Kidney capillary endothelial cell (primary cell): ENCODE measurements at regions not wholly inside any gene's neighbourhood (a gene's known extent, or its start where the extent isn't known, plus 50 kb on each side); places are given as distances from the start of the nearest gene placed in this dataset.
A peak's percentile ranks its signal among the peaks of the same experiment; 100 is the strongest.
"Not testable (repeated sequence)": the region's sequence is repeated elsewhere in the genome, so short reads cannot be mapped to it uniquely, and the experiment has no call there.

Experiments used
- DNase-seq: peaks from one replicate; pipeline ENCODE4 v3.0.0-alpha.2; 2018; ENCODE audit warnings: low spot score

DNA sequence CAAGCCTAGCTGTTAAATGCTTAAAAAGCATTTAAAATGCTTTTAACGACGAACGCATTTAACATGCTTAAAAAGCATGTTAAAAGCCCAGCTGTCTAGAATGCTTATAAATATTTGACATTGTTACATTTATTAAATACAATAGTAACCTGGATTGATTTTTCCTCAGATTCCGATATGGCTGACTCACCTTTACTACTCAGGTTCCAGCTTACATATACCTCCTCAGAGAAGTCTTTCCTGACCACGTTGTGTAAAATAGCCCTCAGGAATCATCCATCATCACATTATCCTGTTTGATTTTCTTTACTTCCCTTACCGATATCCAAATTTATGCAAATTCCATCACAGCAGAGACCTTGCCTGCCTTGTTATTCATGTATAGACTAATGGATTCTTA lies 51.4 kb downstream of the SLC41A2 start:
- no peak for DNase-seq

DNA sequence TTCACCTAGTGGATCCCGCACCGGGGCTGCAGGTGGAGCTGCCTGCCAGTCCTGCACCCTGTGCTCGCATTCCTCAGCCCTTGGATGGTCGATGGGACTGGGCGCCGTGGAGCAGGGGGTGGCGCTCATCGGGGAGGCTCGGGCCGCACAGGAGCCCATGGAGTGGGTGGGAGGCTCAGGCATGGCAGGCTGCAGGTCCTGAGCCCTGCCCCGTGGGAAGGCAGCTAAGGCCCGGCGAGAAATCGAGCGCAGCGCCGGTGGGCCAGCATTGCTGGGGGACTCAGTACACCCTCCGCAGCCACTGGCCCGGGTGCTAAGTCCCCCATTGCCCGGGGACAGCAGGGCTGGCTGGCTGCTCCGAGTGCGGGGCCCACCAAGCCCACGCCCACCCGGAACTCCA lies 52.6 kb downstream of the SLC41A2 start:
- not testable (repeated sequence) for DNase-seq

DNA sequence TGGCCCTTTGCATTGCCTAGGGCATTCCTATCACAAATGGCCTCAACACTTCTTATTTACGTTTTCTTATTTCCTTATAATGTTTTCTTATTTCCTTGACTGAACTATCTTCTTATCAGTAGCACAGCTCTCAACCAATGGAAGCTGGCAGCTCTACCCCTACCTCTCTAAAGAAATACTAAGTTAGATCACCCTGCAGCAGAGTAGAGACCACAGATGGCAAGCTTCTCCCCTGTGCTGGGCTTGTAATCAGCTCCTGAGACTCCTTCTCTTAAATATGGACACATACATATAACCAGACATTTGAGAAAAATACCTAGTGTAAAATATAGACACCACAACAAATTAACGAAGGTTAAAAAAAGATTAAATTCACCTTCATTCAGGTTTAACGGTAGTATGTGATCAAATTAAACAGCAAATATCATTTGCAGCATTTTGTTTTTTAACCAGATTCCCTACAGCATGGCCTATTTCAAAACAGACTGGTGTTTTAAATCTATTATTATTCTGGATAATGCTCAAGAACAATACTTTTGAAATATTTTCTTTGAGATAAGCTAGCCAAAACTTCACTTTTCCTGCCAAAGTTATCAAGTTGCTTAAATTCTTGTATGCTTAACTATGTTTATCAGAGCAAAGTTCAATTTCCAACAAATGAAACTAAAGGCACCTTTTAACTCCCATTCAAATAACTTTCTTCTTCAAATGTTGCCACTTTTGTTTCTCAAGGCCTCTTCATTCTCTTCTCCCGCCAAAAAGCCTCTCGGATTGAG lies 54.3 kb downstream of the SLC41A2 start:
- no peak for DNase-seq

DNA sequence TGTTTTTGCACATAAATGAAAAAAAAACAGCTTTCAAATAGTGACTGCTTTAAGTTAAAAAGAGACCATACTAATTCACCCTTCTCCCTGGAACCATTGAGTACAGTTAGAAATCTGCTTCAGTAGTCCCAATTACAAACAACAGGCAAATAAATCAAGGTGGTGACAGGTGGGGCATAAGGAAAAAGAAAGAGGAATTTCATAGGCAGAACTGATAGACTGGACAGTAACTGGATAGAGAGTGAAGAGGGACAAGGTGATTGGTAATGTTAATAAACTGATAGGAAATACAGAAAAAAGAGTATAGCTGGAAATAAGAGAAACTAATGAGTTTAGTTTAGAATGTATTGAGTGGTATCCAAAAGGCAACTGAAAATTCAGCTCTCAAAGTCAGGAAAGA lies 56.0 kb downstream of the SLC41A2 start:
- no peak for DNase-seq

DNA sequence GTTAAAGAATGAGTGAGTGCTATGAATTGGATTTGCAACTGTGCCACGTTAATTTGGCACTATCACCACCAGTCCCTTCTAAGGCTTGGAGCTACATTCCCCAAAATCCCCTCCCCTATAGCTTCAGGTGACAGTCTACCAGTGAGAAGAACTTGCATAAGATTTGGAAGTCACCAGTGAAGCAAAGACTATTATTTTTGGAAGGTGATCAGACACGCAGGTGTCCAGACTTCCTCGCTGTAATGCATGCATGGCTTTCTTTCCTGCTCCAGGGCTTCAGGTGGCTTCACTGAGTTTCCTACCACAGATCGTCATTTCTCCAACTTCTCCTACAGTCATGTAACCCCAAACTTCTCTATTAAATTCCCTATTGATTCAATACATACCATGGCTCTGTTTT lies 61.4 kb downstream of the SLC41A2 start:
- no peak for DNase-seq

DNA sequence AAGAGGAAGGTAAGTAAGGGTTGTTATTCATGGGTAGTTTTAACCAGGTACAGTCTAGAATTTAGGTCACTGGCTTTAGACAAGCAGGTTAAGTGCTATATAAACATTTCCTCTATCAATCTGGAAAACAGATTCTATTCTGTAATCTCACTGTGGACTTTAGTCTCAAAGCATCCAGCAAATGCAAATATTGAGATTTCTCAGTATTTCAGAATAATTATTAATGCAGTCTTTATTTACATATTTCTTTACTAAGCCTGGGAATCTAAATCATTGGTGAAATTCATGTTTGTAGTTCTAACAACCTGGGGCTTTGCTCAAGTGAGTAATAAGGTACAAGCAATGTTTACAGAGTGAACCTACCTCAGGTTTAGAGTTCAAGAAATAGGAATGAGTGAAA lies 61.9 kb downstream of the SLC41A2 start:
- no peak for DNase-seq

DNA sequence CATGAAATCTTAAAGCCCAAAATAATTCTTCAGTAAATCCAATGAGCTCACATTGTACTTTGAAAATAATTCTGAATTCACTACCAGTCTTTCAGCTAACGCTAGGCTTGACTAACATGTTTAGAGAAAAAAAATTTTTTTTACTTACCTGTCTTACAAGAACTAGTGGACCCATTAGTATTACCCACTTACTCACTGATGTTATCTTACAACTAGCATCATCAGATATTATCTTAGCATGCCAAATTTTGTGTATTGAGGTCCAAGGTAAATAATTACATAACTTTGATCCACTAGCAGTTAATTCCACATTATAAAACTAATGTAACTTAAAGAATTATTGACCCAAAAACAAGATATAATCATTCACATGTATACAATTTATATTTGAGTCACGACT lies 62.7 kb downstream of the SLC41A2 start:
- DNase-seq, result no peak

DNA sequence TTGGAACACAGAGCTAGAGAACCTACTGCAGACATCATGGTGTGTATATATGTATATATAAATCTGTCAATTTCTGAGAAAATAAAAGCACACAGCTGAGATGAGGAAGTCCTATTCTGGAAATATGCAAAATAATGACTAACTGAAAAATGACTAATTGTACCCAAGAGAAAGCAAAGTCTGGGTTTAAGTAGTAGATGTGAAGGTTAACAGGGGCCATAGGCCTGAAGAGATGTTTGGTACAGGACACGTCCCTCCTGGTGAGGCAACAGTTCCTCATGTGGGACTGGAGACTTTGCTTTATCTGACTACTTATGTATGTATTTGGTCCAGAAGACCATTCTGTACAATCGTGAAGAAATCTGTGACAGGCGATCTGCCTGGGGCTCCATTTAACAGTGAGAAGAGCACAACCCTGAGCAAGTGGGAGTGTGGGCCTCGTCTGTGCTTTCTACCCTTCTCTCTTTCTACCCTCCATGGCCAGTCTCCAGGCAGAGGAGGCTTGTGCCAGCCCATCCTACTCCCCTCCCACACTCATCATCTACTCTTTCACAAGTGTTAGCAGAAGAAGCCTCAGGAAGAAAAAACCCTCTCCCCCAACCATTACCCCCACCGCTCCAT lies 67.5 kb downstream of the SLC41A2 start:
- no peak for DNase-seq

DNA sequence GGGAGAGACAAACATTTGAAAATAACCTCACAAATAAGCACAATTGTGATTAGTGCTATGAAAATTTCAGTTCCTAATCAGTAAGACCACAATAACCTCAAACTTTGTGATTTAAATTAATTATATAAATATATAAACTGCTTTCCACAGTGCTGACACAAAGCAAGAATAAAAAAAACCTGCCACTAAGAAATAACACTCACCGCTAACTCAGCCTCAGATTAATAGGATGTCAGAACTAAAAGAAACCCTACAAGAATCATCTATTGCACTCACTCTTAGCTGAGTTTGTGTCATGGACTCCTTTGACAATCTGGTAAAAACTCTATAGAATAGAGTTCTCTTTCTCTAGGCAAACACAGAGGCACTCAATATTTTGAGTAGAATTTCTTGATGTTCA lies 68.4 kb downstream of the SLC41A2 start:
- DNase-seq, result no peak

DNA sequence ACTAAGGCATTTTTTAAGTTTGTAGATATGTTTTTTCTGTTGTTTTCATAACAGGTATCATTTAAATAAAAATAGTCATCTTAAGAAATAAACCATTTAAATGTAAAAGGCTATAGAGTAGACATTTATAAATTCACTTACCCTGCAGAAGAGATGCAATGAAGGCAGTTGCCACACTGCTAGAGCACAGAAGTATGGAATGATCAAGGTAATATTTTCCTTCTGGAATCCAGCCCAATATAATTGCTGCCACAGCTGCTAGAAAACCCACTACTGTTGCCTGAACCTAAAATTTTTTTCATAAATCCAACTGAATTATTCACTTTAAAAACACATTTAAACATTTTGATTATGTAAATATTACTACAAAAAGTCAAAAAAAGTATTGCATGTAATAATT lies 69.2 kb downstream of the SLC41A2 start:
- DNase-seq, result no peak

DNA sequence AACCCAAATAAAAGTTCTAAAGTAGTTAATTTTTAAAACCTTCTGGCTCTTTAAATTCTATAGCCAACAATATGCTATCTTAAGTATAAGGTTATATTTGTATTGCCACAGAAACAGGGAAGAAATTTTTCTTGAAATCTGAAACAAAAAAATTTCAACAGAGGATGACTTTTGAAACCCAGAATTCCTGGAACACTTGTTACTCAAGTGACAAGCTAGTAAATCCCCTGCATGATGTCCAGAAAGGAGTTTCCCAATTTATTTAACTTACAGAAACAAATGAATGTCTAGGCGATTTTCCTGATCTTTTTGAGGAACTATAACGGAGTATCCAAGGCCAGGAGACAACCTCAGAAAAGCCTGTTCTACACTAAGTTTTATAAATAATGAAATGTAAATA lies 69.6 kb downstream of the SLC41A2 start:
- DNase-seq, result no peak

DNA sequence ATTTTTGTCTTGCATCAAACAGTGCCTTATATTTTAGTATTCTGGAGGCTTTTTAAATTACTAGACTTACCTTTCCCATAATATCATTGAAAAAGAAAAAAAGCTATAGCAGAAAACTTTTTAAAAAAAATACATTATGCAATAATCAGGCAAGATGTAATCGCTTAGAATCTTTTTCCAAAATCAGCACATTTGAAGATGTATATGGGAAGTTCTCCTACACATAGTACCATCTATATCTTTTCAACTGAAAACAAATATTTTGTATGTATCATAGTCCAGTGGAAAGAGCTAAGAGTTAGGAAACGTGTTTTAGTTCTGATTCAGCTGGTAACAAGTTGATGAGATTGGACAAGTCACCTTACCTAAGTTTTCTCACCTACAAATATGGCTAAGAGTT lies 70.6 kb downstream of the SLC41A2 start:
- DNase-seq, result no peak

DNA sequence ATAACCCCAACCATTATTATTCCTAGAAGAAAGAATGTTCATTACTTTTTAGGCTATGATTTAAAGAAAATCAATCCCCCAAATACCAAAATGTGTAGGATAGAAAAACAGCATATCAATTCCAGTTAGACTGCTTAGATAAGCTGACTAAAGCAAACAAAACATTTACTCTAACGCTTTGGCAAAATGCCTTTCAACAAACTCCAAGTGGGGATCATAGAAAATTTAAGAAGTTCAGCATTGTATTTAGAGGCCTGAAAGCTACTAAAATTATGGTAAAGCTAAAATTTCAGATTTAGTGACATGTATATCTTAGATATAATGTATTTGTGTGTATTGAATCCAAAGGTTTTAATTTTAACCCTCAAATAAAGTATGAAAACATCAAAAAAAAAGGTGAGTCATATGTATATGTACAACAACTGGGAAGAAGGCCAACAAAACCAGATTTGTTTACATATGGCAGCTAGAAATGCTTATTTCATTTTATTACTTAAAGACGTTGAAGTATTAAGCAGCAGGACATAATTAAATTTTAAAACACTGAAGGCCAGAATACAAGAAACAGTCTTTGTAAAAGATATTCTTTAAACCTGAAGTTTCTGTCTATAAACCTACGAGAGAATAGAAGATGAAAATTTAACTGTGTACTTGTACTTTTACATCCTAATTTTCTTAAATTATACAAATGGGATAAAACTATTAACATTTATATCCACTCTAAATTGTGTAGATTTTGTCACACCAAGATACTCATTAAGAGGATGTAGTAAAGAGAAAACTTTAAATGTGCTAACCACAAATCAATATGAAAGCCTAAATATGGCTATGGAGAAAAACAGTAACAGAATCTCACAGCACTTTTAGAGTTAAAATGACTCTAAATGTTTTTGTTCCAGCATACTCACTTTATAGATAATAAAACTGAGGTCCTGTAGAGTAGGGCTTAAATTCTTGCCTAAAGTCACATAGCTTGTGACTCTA lies 71.4 kb downstream of the SLC41A2 start:
- DNase-seq, result no peak

DNA sequence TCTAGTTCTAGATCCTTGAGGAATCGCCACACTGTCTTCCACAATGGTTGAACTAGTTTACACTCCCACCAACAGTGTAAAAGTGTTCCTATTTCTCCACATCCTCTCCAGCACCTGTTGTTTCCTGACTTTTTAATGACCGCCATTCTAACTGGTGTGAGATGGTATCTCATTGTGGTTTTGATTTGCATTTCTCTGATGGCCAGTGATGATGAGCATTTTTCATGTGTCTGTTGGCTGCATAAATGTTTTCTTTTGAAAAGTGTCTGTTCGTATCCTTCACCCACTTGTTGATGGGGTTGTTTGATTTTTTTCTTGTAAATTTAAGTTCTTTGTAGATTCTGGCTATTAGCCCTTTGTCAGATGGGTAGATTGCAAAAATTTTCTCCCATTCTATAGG lies 79.2 kb downstream of the SLC41A2 start:
- not testable (repeated sequence) for DNase-seq

DNA sequence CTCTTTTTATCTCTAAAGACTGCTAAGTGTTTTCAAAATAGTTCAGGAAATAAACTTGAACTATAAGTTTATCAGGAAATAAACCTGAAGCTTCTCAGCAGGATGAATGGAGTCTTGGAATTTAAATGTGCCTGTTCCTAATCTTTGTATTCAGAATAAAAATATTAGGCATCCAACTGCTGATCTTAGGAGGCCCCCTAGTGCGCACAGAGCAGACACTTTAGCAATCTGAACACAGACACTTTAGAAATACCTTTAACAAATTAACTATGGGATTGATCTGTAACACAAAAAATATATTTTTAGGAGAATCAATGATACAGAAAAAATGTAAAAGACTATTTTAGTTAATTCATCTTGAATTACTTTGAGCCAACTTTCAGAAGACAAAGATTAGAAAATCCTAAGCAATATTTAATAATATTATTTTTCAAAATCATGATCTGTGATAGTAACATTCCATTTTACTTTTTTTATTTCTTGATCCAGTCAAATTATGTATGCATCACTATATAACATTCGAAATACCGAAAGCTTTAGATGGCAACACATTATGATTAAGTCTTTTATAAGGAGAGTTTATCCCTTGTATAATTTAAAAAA lies 80.9 kb downstream of the SLC41A2 start:
- peak; percentile 24 for DNase-seq

DNA sequence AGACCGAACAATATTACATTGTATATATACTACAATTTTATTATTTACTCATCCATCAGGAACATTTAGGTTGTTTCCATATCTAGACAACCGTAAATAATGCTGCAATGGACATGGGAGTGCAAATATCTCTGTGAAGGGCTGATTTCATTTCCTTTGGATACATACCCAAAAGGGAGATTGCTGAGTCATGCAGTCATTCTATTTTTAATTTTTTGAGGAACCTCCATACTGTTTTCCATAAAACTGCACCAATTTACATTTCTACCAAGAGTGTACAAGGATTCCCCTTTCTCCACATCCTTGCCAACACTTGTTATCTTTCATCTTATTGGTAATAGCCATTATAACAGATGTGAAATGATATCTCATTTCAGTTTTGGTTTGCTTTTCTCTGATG lies 84.7 kb downstream of the SLC41A2 start:
- no peak for DNase-seq

DNA sequence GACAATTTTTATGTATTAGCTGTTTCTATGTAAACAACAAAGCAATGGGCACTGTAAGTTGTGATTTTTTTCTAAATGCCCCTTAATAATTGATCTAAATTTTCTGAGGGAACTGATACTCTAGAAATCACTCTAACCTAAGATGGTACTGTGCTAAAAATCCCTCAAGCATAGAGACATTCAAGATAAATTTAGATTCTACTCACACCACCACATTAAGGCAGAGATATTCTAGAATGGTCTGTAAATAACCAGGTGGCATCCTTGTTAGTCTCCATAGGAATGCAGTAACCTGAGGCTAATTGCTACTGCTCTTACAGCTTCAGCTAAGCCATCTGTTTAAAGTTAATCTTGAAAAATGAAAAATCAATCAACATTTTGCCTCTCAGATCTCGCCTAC lies 87.3 kb downstream of the SLC41A2 start:
- DNase-seq, result no peak

DNA sequence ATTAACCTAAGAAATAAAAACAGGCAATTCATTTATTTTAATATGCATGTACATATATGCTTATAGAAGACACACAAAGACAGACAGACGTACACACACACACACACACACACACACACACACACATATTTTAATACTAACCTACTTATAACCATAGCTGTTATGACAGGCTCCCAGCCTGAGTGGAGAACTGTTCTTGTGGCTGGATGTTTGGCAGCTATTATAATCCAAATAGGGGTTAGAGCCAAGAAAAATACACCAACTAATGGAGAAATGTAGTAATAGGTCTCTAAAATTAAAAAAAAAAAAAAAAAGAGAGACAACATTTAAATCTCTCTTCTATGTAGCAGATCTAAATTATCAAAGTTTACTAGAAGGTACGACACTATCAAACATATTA lies 91.8 kb downstream of the SLC41A2 start:
- no peak for DNase-seq

DNA sequence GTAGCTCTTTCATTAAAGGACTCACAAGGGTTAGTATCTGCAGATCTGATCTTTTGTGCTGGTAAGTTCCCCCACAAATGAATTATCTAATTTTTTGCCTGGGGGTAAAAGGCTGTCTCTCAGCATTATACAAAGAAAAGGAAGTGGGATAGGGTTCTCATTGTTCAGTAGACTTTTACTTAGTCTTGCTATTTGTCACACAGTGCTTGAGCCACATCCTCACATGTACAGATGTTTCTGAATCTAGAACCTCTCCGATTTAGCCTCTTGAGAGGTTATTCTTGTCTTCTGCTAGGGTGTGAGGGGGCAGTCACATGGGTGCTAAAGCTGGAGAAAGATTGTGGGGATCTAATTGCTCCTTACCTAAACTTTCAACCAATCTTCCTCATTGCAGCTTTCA lies 93.0 kb downstream of the SLC41A2 start:
- no peak for DNase-seq

DNA sequence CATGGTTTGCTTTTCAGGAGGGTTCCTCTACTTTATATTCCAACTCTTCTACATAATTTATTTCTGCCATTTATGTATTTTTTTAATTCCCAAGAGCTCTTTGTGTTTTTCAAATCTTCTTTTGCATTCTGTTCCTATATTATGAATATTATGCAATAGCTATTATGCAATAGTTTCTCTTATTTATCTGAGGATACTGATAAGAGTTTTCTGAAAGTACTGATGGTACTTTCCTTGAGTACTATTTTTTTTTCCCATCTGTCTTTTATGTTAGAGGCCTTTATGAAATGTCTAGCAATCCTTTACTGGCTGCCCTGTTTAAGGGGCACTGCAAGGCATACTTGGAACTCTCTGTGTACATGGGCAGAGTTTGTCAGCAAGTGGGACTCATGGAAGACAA lies 93.4 kb downstream of the SLC41A2 start:
- DNase-seq, result no peak

DNA sequence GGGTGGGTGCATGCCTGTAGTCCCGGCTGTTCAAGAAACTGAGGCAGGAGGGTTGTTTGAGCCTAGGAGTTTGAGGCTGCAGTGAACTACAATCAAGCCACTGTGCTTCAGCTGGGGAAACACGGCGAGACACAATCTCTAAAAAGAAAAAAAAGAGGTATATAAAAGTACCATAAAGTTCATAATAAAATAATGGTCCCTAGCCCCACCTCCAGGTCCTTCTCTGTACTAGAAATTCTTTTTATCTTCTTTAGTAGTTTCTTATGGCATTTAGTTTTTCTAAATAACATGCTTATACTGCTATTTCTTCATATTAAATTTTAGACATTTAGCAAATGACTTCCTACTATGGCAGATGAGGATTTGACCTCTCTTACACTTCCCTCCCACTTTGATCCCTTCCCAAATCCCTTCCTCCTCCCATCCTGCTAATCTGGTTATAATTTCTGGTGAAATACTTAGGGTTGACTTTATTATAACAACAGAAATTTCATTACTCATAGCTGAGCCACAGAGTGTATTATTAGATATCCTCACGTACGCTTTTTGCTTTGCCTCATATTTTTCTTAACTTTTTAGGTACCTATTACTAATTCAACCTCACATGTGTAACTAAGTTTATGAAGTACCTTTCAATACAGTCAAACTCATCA lies 94.7 kb downstream of the SLC41A2 start:
- no peak for DNase-seq
